GM12878 (cell line): ENCODE measurements at regions not wholly inside any gene's neighbourhood (a gene's known extent, or its start where the extent isn't known, plus 50 kb on each side); places are given as distances from the start of the nearest gene placed in this dataset.

Source experiments
- ATAC-seq: fragments of 200-7000 bp; cut with Tn5 transposase; 3 replicates; pipeline ENCODE4 v1.9.1; 2020; ENCODE audit warnings: mild to moderate bottlenecking, moderate library complexity
- BruUV-seq: library from RNA; stranded (reverse); fragments of 400-500 nt; replicated peaks from 2 replicates; lab custom pipeline; 2021; lab: Mats Ljungman, UMichigan
- CTCF ChIA-PET: fragments of 300-600 bp; sonication (Branson Sonifier 250); formaldehyde crosslinking; extraction: SDS; loops from one replicate; lab custom pipeline; 2021; ENCODE audit warnings: inconsistent platforms; lab: Yijun Ruan, JAX
- POLR2A ChIA-PET: fragments of 350-600 bp; formaldehyde crosslinking; extraction: SDS; loops from one replicate; lab custom pipeline; 2021; ENCODE audit warnings: inconsistent platforms; lab: Charles Lee
- RAD21 ChIA-PET: fragments of 300-600 bp; sonication (Branson Sonifier 250); formaldehyde crosslinking; loops from one replicate; lab custom pipeline; 2023; ENCODE audit warnings: antibody characterized with exemption; ENCODE audit not compliant: unreplicated experiment; lab: Charles Lee
- SMC1A ChIA-PET: fragments of 300-600 bp; sonication (Branson Sonifier 250); formaldehyde crosslinking; loops from one replicate; lab custom pipeline; 2023; ENCODE audit not compliant: unreplicated experiment, uncharacterized antibody; lab: Charles Lee
- DNase-seq: peaks from one replicate; pipeline ENCODE4 v3.0.0-alpha.2; 2011; ENCODE audit warnings: low read depth, low spot score
- FAIRE-seq: peaks from 3 replicates; lab custom pipeline; 2011; peaks lifted over from hg19 to GRCh38; lab: Jason Lieb, UNC
- H2AFZ ChIP-seq: 2 replicates; pipeline ENCODE4 v1.6.0; 2011; ENCODE audit warnings: low read depth, low read length, control low read depth; ENCODE audit not compliant: control insufficient read depth
- H3K27ac ChIP-seq: 2 replicates; pipeline ENCODE4 v1.5.1; 2011; ENCODE audit warnings: control low read depth; ENCODE audit not compliant: control insufficient read depth, insufficient read depth
- H3K27me3 ChIP-seq, 2 experiments: replicated peaks in 1 of 2; 2 replicates each; pipeline versions ENCODE4 v1.6.0 to v1.6.1; 2011; ENCODE audit warnings: low read length in 1 of 2; ENCODE audit not compliant: control insufficient read depth in 2 of 2, insufficient read depth in 2 of 2
- H3K36me3 ChIP-seq, 2 experiments: 2 replicates each; pipeline ENCODE4 v1.5.1; 2011; ENCODE audit warnings: low read length in 1 of 2; ENCODE audit not compliant: control insufficient read depth in 2 of 2, insufficient read depth in 2 of 2
- H3K4me1 ChIP-seq: 2 replicates; pipeline ENCODE4 v1.6.1; 2011; ENCODE audit warnings: mild to moderate bottlenecking, low read length, moderate library complexity, mixed read lengths; ENCODE audit not compliant: control insufficient read depth, insufficient read depth
- H3K4me2 ChIP-seq: 2 replicates; pipeline ENCODE4 v1.6.0; 2011; ENCODE audit warnings: control low read depth; ENCODE audit not compliant: control insufficient read depth, insufficient read depth
- H3K4me3 ChIP-seq: fragments of 200-600 bp; sonication (generic); 2 replicates; pipeline ENCODE4 v1.5.1; 2016
- H3K79me2 ChIP-seq: 2 replicates; pipeline ENCODE4 v1.6.0; 2011; ENCODE audit warnings: low read length; ENCODE audit not compliant: control insufficient read depth, insufficient read depth
- H3K9ac ChIP-seq: 2 replicates; pipeline ENCODE4 v1.8.0; 2011; ENCODE audit warnings: low read length, control low read depth, mixed read lengths; ENCODE audit not compliant: control insufficient read depth, insufficient read depth
- H3K9me3 ChIP-seq: replicated peaks from 3 replicates; pipeline ENCODE4 v1.5.1; 2011; ENCODE audit warnings: mild to moderate bottlenecking, low read length; ENCODE audit not compliant: control insufficient read depth, insufficient read depth
- H4K20me1 ChIP-seq: 2 replicates; pipeline ENCODE4 v1.6.0; 2011; ENCODE audit not compliant: control insufficient read depth, insufficient read depth
- BHLHE40 ChIP-seq, 2 experiments: fragments of 450-650 bp in 1 of 2; IDR thresholded peaks; 2 replicates each; pipeline ENCODE4 v1.6.1; 2011 to 2017; ENCODE audit warnings: low read depth in 2 of 2, borderline replicate concordance in 1 of 2, improper control_type of control experiment in 1 of 2, low read length in 1 of 2, mild to moderate bottlenecking in 1 of 2
- CREB1 ChIP-seq: IDR thresholded peaks from 2 replicates; pipeline ENCODE4 v1.6.1; 2012; ENCODE audit warnings: low read depth, mild to moderate bottlenecking, inconsistent platforms
- PAX5 ChIP-seq: IDR thresholded peaks from 2 replicates; pipeline ENCODE4 v1.6.1; 2011; ENCODE audit warnings: low read depth, low read length, borderline replicate concordance
- POLR2AphosphoS2 ChIP-seq: IDR thresholded peaks from 2 replicates; pipeline ENCODE4 v1.6.1; 2011; ENCODE audit warnings: low read depth, mild to moderate bottlenecking, low read length, improper control_type of control experiment, moderate library complexity
- RBBP5 ChIP-seq: fragments of 200-600 bp; sonication (generic); conservative IDR thresholded peaks from 2 replicates; pipeline ENCODE4 v1.6.1; 2016
- WGBS: methylation state at CpG from one replicate; pipeline ENCODE4 v1.1.6; 2016; ENCODE audit warnings: low lambda C conversion rate; ENCODE audit not compliant: insufficient replicate concordance, insufficient coverage; ENCODE audit errors: missing lambda C conversion rate; 5-methylcytosine and 5-hydroxymethylcytosine counted together
- in situ Hi-C: fragments of 300-500 bp; cut with MboI; formaldehyde crosslinking; loops from 9 replicates; pipeline ENCODE4 v1.14.3; 2018; ENCODE audit warnings: mixed read lengths
- intact Hi-C: fragments of 100-400 bp; cut with micrococcal nuclease; formaldehyde crosslinking; loops from one replicate; pipeline ENCODE4 v1.14.2; 2022; ENCODE audit not compliant: unreplicated experiment
- TF ChIP-seq, protein P1 (sequence below): fragments of 450-650 bp; IDR thresholded peaks from 2 replicates; pipeline ENCODE4 v1.6.1; 2016; ENCODE audit warnings: mild to moderate bottlenecking
- TF ChIP-seq, protein P2 (sequence below): fragments of 450-650 bp; IDR thresholded peaks from 2 replicates; pipeline ENCODE4 v1.6.1; 2017; ENCODE audit warnings: low read depth, mild to moderate bottlenecking, moderate library complexity

DNA sequence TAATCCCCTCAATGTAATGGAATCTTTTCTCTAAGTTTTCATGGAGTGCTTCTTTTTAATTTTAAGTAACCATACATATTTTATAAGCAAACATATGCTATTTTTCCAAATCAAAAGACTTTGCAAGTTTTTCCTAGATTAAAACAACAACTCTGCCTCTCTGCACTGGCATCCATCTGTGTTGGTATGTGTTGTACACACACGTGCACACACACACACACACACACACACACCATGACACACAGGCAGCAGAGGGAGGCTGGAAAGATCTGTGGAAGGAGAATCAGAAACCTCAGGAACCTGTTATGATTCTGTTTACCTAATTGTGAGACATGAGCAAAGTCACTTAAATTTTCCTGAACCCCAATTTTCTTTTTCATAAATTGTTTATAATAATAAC lies 295.0 kb upstream of the PRDM1 start:
- Histone ChIP-seq H3K27me3 (0 out of 4 replicates have a peak, but pooled peaks cover 0 to 2% of the 10 kb centered on the region in 2 experiments), H3K4me3 (no peak overlapping the region), H3K27ac (no peak overlapping the region), H3K36me3 (no peaks in the 10 kb centered on the region), H4K20me1 (no peaks in the 10 kb centered on the region), H2AFZ (no peak overlapping the region), H3K9me3 (peaks cover 16% of the 10 kb centered on the region), H3K9ac (no peak overlapping the region), H3K4me1 (peaks cover 49% of the 10 kb centered on the region), H3K4me2 (peak overlapping the region; percentile 26), H3K79me2 (no peaks in the 10 kb centered on the region)
- in situ Hi-C loops (no loop called here), intact Hi-C loops (loop anchor here (5.0 kb wide), 3 partner anchors 34 to 291 kb away; no protein-coding TSS in a partner anchor)
- peak; percentile 7 for ATAC-seq
- CTCF ChIA-PET: interaction anchor here (0.8 to 1.7 kb wide), 6 partner anchors 10 to 432 kb away, joined by 3 to 7 read pairs (median 3); no protein-coding TSS in a partner anchor
- no TSS peak for BruUV-seq
- FAIRE-seq: no peak
- POLR2A ChIA-PET: interaction anchor here (1.0 to 1.2 kb wide), 2 partner anchors 22 to 338 kb away, joined by 3 read pairs; no protein-coding TSS in a partner anchor
- WGBS: 0% methylated on average over 1 of the region's 1 CpG
- RAD21 ChIA-PET: interaction anchor here (0.8 to 2.6 kb wide), 5 partner anchors 17 to 432 kb away, joined by 3 to 10 read pairs (median 3); no protein-coding TSS in a partner anchor
- SMC1A ChIA-PET: interaction anchor here (0.8 to 1.7 kb wide), 10 partner anchors 9 to 432 kb away, joined by 3 to 5 read pairs (median 3); no protein-coding TSS in a partner anchor
- TF ChIP-seq, protein P1, sequence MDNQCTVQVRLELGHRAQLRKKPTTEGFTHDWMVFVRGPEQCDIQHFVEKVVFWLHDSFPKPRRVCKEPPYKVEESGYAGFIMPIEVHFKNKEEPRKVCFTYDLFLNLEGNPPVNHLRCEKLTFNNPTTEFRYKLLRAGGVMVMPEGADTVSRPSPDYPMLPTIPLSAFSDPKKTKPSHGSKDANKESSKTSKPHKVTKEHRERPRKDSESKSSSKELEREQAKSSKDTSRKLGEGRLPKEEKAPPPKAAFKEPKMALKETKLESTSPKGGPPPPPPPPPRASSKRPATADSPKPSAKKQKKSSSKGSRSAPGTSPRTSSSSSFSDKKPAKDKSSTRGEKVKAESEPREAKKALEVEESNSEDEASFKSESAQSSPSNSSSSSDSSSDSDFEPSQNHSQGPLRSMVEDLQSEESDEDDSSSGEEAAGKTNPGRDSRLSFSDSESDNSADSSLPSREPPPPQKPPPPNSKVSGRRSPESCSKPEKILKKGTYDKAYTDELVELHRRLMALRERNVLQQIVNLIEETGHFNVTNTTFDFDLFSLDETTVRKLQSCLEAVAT: no peak
- TF ChIP-seq RBBP5 (no peak), PAX5 (no peak), CREB1 (no peak), BHLHE40 (IDR thresholded peaks at IDR 0.05; ENCODE audit: borderline replicate concordance in 1 of 2, low read depth in 2 of 2, low read length in 1 of 2) (0 out of 4 replicates have a peak, but pooled peaks of 1 of the 2 experiments have one; percentile 8), POLR2AphosphoS2 (no peak)
- TF ChIP-seq, protein P2, sequence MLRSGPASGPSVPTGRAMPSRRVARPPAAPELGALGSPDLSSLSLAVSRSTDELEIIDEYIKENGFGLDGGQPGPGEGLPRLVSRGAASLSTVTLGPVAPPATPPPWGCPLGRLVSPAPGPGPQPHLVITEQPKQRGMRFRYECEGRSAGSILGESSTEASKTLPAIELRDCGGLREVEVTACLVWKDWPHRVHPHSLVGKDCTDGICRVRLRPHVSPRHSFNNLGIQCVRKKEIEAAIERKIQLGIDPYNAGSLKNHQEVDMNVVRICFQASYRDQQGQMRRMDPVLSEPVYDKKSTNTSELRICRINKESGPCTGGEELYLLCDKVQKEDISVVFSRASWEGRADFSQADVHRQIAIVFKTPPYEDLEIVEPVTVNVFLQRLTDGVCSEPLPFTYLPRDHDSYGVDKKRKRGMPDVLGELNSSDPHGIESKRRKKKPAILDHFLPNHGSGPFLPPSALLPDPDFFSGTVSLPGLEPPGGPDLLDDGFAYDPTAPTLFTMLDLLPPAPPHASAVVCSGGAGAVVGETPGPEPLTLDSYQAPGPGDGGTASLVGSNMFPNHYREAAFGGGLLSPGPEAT: no peak
- no peak for DNase-seq
